ENCODE measurements at regions not wholly inside any gene's neighbourhood (a gene's known extent, or its start where the extent isn't known, plus 50 kb on each side); places are given as distances from the start of the nearest gene placed in this dataset.
"Not testable (repeated sequence)": the region's sequence is repeated elsewhere in the genome, so short reads cannot be mapped to it uniquely, and the experiment has no call there.

- H3K9ac ChIP-seq (ENCODE audit: low read depth, low read length): no peak overlapping the region
- H2AK9ac ChIP-seq (replicated peaks; ENCODE audit: low read depth, low read length, poor library complexity): no peak overlapping the region
- no peak for DNase-seq
- H2BK20ac ChIP-seq (ENCODE audit: low read depth, low read length): no peak overlapping the region
- intact Hi-C loops (cut with micrococcal nuclease): no loop called here
- no peak overlapping the region for H3K4me3 ChIP-seq (ENCODE audit: insufficient read depth, low read depth, low read length)
- no peak overlapping the region for H2BK120ac ChIP-seq (ENCODE audit: low read depth, low read length)
- no peak overlapping the region for H4K5ac ChIP-seq (ENCODE audit: low read depth, low read length)
- no peak overlapping the region for H3K23ac ChIP-seq (ENCODE audit: low read depth, low read length)
- TF ChIP-seq FOS (IDR thresholded peaks at IDR 0.05; ENCODE audit: low read depth, low read length) (no peak), MAFK (IDR thresholded peaks at IDR 0.05; ENCODE audit: low read depth, low read length) (no peak), BHLHE40 (IDR thresholded peaks at IDR 0.05; ENCODE audit: low read depth, low read length) (no peak), RCOR1 (IDR thresholded peaks at IDR 0.05; ENCODE audit: insufficient replicate concordance, low read length) (no peak), MXI1 (IDR thresholded peaks at IDR 0.05; ENCODE audit: borderline replicate concordance, low read depth, low read length) (no peak), SMC3 (IDR thresholded peaks at IDR 0.05; ENCODE audit: low read depth, low read length) (no peak), USF2 (IDR thresholded peaks at IDR 0.05; ENCODE audit: low read depth, low read length) (no peak), CHD1 (IDR thresholded peaks at IDR 0.05; ENCODE audit: low read depth, low read length) (no peak)
- ChIA-PET POLR2A (ENCODE audit: unreplicated experiment) (no interaction called here), CTCF (no interaction called here)
- BruUV-seq (replicated peaks): no TSS peak
- H2BK15ac ChIP-seq (ENCODE audit: low read depth, low read length): no peak overlapping the region
- no CpG with 5 or more reads among the region's 2 CpGs for WGBS, 2 experiments (ENCODE audit: extremely low coverage in 2 of 2, insufficient read length in 1 of 2)
- no peak for ATAC-seq (ENCODE audit: low read depth)
- H2BK5ac ChIP-seq (ENCODE audit: low read depth, low read length, poor library complexity, severe bottlenecking): no peak overlapping the region
- H2AK5ac ChIP-seq (ENCODE audit: low read depth, low read length): no peak overlapping the region
- H3K4me1 ChIP-seq (ENCODE audit: control insufficient read depth, insufficient read depth, low read length): no peaks in the 10 kb centered on the region
- H3K27me3 ChIP-seq (ENCODE audit: control insufficient read depth, insufficient read depth, low read length): peaks cover 7% of the 10 kb centered on the region
- no peaks in the 10 kb centered on the region for H3K36me3 ChIP-seq (ENCODE audit: control insufficient read depth, insufficient read depth, low read length)
- H4K91ac ChIP-seq (ENCODE audit: insufficient read depth, low read depth, low read length): no peak overlapping the region
- in situ Hi-C loops (cut with MboI; ENCODE audit: low sequenced_read_pairs): no loop called here
- no peak overlapping the region for H3K14ac ChIP-seq (replicated peaks; ENCODE audit: low read depth, low read length)
- H3K18ac ChIP-seq (ENCODE audit: low read depth, low read length): no peak overlapping the region
- H2AFZ ChIP-seq (replicated peaks; ENCODE audit: low read length, poor library complexity): no peak overlapping the region
- H3K4me2 ChIP-seq (ENCODE audit: low read depth, low read length): no peak overlapping the region
- H4K8ac ChIP-seq (ENCODE audit: low read depth in 2 of 2, low read length in 2 of 2): no peak overlapping the region
- H3K9me3 ChIP-seq (ENCODE audit: control insufficient read depth, insufficient read depth, low read length): peaks cover 2% of the 10 kb centered on the region; the same call in 1 of the 2 replicates
- dilution Hi-C loops (cut with HindIII; ENCODE audit: low sequenced_read_pairs, unreplicated experiment): no loop called here
- H3K56ac ChIP-seq (ENCODE audit: extremely low read depth, insufficient read depth, low read length): no peak overlapping the region
- H3K9me1 ChIP-seq (ENCODE audit: insufficient read depth, low read length): no peaks in the 10 kb centered on the region
- no peak overlapping the region for H3K4ac ChIP-seq (ENCODE audit: low read depth, low read length)
- no peaks in the 10 kb centered on the region for H4K20me1 ChIP-seq (ENCODE audit: insufficient read depth, low read length)
- no peak overlapping the region for H3K27ac ChIP-seq (ENCODE audit: insufficient read depth, low read length)
- H3K79me1 ChIP-seq (ENCODE audit: low read depth in 1 of 2, low read length in 2 of 2): no peaks in the 10 kb centered on the region
These were observed 75.8 kb upstream of the WAC start for GRCh38 chr10:28457110-28457509.

GRCh38 chr10:28457873-28458272, 75.0 kb upstream of the WAC start:
- H3K4me3 ChIP-seq (ENCODE audit: insufficient read depth, low read depth, low read length); H2BK20ac ChIP-seq (ENCODE audit: low read depth, low read length); POLR2A ChIA-PET (ENCODE audit: unreplicated experiment); H3K9me3 ChIP-seq (ENCODE audit: control insufficient read depth, insufficient read depth, low read length); H3K23ac ChIP-seq (ENCODE audit: low read depth, low read length); H3K36me3 ChIP-seq (ENCODE audit: control insufficient read depth, insufficient read depth, low read length); H3K14ac ChIP-seq (replicated peaks; ENCODE audit: low read depth, low read length); H2AFZ ChIP-seq (replicated peaks; ENCODE audit: low read length, poor library complexity); H2AK9ac ChIP-seq (replicated peaks; ENCODE audit: low read depth, low read length, poor library complexity); H3K27ac ChIP-seq (ENCODE audit: insufficient read depth, low read length); H3K79me1 ChIP-seq (ENCODE audit: low read depth in 1 of 2, low read length in 2 of 2); H2BK120ac ChIP-seq (ENCODE audit: low read depth, low read length); H4K91ac ChIP-seq (ENCODE audit: insufficient read depth, low read depth, low read length); H4K8ac ChIP-seq (ENCODE audit: low read depth in 2 of 2, low read length in 2 of 2); H3K9ac ChIP-seq (ENCODE audit: low read depth, low read length); H2AK5ac ChIP-seq (ENCODE audit: low read depth, low read length); in situ Hi-C loops (cut with MboI; ENCODE audit: low sequenced_read_pairs); H4K5ac ChIP-seq (ENCODE audit: low read depth, low read length); H4K20me1 ChIP-seq (ENCODE audit: insufficient read depth, low read length); H3K4ac ChIP-seq (ENCODE audit: low read depth, low read length); H2BK5ac ChIP-seq (ENCODE audit: low read depth, low read length, poor library complexity, severe bottlenecking); ATAC-seq (ENCODE audit: low read depth); DNase-seq; H3K4me2 ChIP-seq (ENCODE audit: low read depth, low read length); H3K18ac ChIP-seq (ENCODE audit: low read depth, low read length); H3K9me1 ChIP-seq (ENCODE audit: insufficient read depth, low read length); H3K4me1 ChIP-seq (ENCODE audit: control insufficient read depth, insufficient read depth, low read length); H3K56ac ChIP-seq (ENCODE audit: extremely low read depth, insufficient read depth, low read length); CTCF ChIA-PET; BruUV-seq (replicated peaks); H3K27me3 ChIP-seq (ENCODE audit: control insufficient read depth, insufficient read depth, low read length); dilution Hi-C loops (cut with HindIII; ENCODE audit: low sequenced_read_pairs, unreplicated experiment); intact Hi-C loops (cut with micrococcal nuclease); H2BK15ac ChIP-seq (ENCODE audit: low read depth, low read length): not testable (repeated sequence)
- no CpG with 5 or more reads among the region's 4 CpGs for WGBS, 2 experiments (ENCODE audit: extremely low coverage in 2 of 2, insufficient read length in 1 of 2)

Data from IMR-90 (cell line).